ENCODE measurements at regions not wholly inside any gene's neighbourhood (a gene's known extent, or its start where the extent isn't known, plus 50 kb on each side); places are given as distances from the start of the nearest gene placed in this dataset.

GRCh38 chr6:159107451-159108260 lies 61.5 kb upstream of the FNDC1 start:
- H3K27me3 ChIP-seq (replicated peaks): no peaks in the 10 kb centered on the region
- H3K27ac ChIP-seq: no peak overlapping the region
- TF ChIP-seq CTCF (IDR thresholded peaks at IDR 0.05; ENCODE audit: low read depth, low read length, missing control alignments): no peak
- no peak for DNase-seq
- no peak overlapping the region for H3K4me3 ChIP-seq (ENCODE audit: low read depth, low read length)
- in situ Hi-C loops (cut with HindIII; ENCODE audit: low pct_ligation_motif_present, low sequenced_read_pairs): no loop called here
- no peaks in the 10 kb centered on the region for H3K36me3 ChIP-seq (replicated peaks)

GRCh38 chr6:159106627-159107241 lies 61.9 kb upstream of the TAGAP start:
- Histone ChIP-seq H3K36me3 (replicated peaks) (no peaks in the 10 kb centered on the region), H3K27me3 (replicated peaks) (no peaks in the 10 kb centered on the region), H3K4me3 (ENCODE audit: low read depth, low read length) (no peak overlapping the region), H3K27ac (no peak overlapping the region)
- in situ Hi-C loops (cut with HindIII; ENCODE audit: low pct_ligation_motif_present, low sequenced_read_pairs): no loop called here
- no peak for TF ChIP-seq CTCF (IDR thresholded peaks at IDR 0.05; ENCODE audit: low read depth, low read length, missing control alignments)
- peak; percentile 41 for DNase-seq

- no peak overlapping the region for H3K27ac ChIP-seq
- in situ Hi-C loops (cut with HindIII; ENCODE audit: low pct_ligation_motif_present, low sequenced_read_pairs): no loop called here
- DNase-seq: no peak
Observed at GRCh38 chr6:159105716-159106115, 60.9 kb upstream of the TAGAP start.

GRCh38 chr6:159104931-159105330 lies 60.1 kb upstream of the TAGAP start:
- DNase-seq: no peak
- no peak overlapping the region for H3K27ac ChIP-seq
- no peaks in the 10 kb centered on the region for H3K27me3 ChIP-seq (replicated peaks)

More at GRCh38 chr6:159105716-159106115, 60.9 kb upstream of the TAGAP start:
- Histone ChIP-seq H3K4me3 (ENCODE audit: low read depth, low read length) (no peak overlapping the region), H3K27me3 (replicated peaks) (no peaks in the 10 kb centered on the region), H3K36me3 (replicated peaks) (no peaks in the 10 kb centered on the region)
- no peak for TF ChIP-seq CTCF (IDR thresholded peaks at IDR 0.05; ENCODE audit: low read depth, low read length, missing control alignments)

GRCh38 chr6:159104163-159104925 lies 59.6 kb upstream of the TAGAP start:
- DNase-seq: peak; percentile 25
- Histone ChIP-seq H3K36me3 (replicated peaks) (no peaks in the 10 kb centered on the region), H3K27me3 (replicated peaks) (no peaks in the 10 kb centered on the region), H3K4me3 (ENCODE audit: low read depth, low read length) (no peak overlapping the region), H3K27ac (no peak overlapping the region)
- peak; percentile 97 for TF ChIP-seq CTCF (IDR thresholded peaks at IDR 0.05; ENCODE audit: low read depth, low read length, missing control alignments)
- in situ Hi-C loops (cut with HindIII; ENCODE audit: low pct_ligation_motif_present, low sequenced_read_pairs): no loop called here

More at GRCh38 chr6:159104931-159105330, 60.1 kb upstream of the TAGAP start:
- TF ChIP-seq CTCF (IDR thresholded peaks at IDR 0.05; ENCODE audit: low read depth, low read length, missing control alignments): no peak
- in situ Hi-C loops (cut with HindIII; ENCODE audit: low pct_ligation_motif_present, low sequenced_read_pairs): no loop called here
- no peaks in the 10 kb centered on the region for H3K36me3 ChIP-seq (replicated peaks)
- no peak overlapping the region for H3K4me3 ChIP-seq (ENCODE audit: low read depth, low read length)
